Keratinocyte (primary cell): ENCODE measurements at regions not wholly inside any gene's neighbourhood (a gene's known extent, or its start where the extent isn't known, plus 50 kb on each side); places are given as distances from the start of the nearest gene placed in this dataset.

ENCODE experiments used
- DNase-seq: peaks from one replicate; pipeline ENCODE4 v3.0.0-alpha.2; 2011; ENCODE audit warnings: low read depth, missing footprints, low spot score
- FAIRE-seq: peaks from 2 replicates; lab custom pipeline; 2011; peaks lifted over from hg19 to GRCh38; lab: Jason Lieb, UNC
- H2AFZ ChIP-seq: 2 replicates; pipeline ENCODE4 v1.6.0; 2012; ENCODE audit warnings: low read length, control low read depth, inconsistent platforms; ENCODE audit not compliant: control insufficient read depth
- H3K27ac ChIP-seq: 2 replicates; pipeline ENCODE4 v1.5.1; 2011; ENCODE audit warnings: low read length; ENCODE audit not compliant: control insufficient read depth, insufficient read depth
- H3K27me3 ChIP-seq: 3 replicates; pipeline ENCODE4 v1.6.0; 2011; ENCODE audit warnings: low read length; ENCODE audit not compliant: control insufficient read depth, insufficient read depth; ENCODE audit errors: extremely low read depth
- H3K36me3 ChIP-seq, 2 experiments: 2 replicates in 1 of 2; 3 replicates in 1 of 2; pipeline ENCODE4 v1.5.1; 2011; ENCODE audit warnings: low read length in 2 of 2, mild to moderate bottlenecking in 1 of 2; ENCODE audit not compliant: control insufficient read depth in 2 of 2, insufficient read depth in 2 of 2; ENCODE audit errors: extremely low read depth in 1 of 2
- H3K4me1 ChIP-seq: 3 replicates; pipeline ENCODE4 v1.5.1; 2011; ENCODE audit warnings: low read length; ENCODE audit not compliant: control insufficient read depth, insufficient read depth; ENCODE audit errors: extremely low read depth
- H3K4me2 ChIP-seq: 3 replicates; pipeline ENCODE4 v1.6.0; 2011; ENCODE audit warnings: low read depth, low read length; ENCODE audit not compliant: control insufficient read depth, insufficient read depth; ENCODE audit errors: extremely low read depth
- H3K4me3 ChIP-seq, 3 experiments: fragments of 200-600 bp in 1 of 3; sonication (generic) in 1 of 3; 2 replicates in 2 of 3; 3 replicates in 1 of 3; pipeline ENCODE4 v1.5.1; 2011 to 2016; ENCODE audit warnings: low read length in 3 of 3, mild to moderate bottlenecking in 3 of 3, control low read depth in 2 of 3, inconsistent platforms in 1 of 3, low read depth in 1 of 3, mixed read lengths in 1 of 3, mixed run types in 1 of 3, moderate library complexity in 1 of 3; ENCODE audit not compliant: control insufficient read depth in 2 of 3, insufficient read depth in 2 of 3; ENCODE audit errors: extremely low read depth in 1 of 3
- H3K79me2 ChIP-seq: 2 replicates; pipeline ENCODE4 v1.6.0; 2012; ENCODE audit warnings: low read length; ENCODE audit not compliant: control insufficient read depth, insufficient read depth
- H3K9ac ChIP-seq: 3 replicates; pipeline ENCODE4 v1.6.0; 2011; ENCODE audit warnings: low read length; ENCODE audit not compliant: control insufficient read depth, insufficient read depth; ENCODE audit errors: extremely low read depth
- H3K9me1 ChIP-seq: 3 replicates; pipeline ENCODE4 v1.6.0; 2011; ENCODE audit warnings: low read length; ENCODE audit not compliant: control insufficient read depth, insufficient read depth; ENCODE audit errors: extremely low read depth
- H3K9me3 ChIP-seq: 2 replicates; pipeline ENCODE4 v1.5.1; 2012; ENCODE audit warnings: low read depth, low read length; ENCODE audit not compliant: control insufficient read depth
- H4K20me1 ChIP-seq: 3 replicates; pipeline ENCODE4 v1.6.0; 2011; ENCODE audit warnings: low read length; ENCODE audit not compliant: control insufficient read depth, insufficient read depth; ENCODE audit errors: extremely low read depth
- CTCF ChIP-seq, 3 experiments: IDR thresholded peaks in 1 of 3; conservative IDR thresholded peaks in 1 of 3; optimal IDR thresholded peaks in 1 of 3; 2 replicates in 2 of 3; 3 replicates in 1 of 3; pipeline versions ENCODE3 to v1.5.1; 2011; ENCODE audit warnings: low read length in 3 of 3, mild to moderate bottlenecking in 3 of 3, moderate library complexity in 2 of 3, control low read depth in 1 of 3, inconsistent platforms in 1 of 3; ENCODE audit not compliant: insufficient read depth in 2 of 3; ENCODE audit errors: extremely low read depth in 1 of 3
- EZH2 ChIP-seq: IDR thresholded peaks from one replicate; pipeline ENCODE4 v1.6.1; 2012; ENCODE audit warnings: inconsistent platforms, mild to moderate bottlenecking, low read length, moderate library complexity
- dilution Hi-C: fragments of 300-500 bp; cut with MboI; formaldehyde crosslinking; loops from one replicate; pipeline ENCODE4 v1.7.0; 2020; ENCODE audit warnings: low sequenced_read_pairs; ENCODE audit not compliant: extremely low pct_ligation_motif_present

GRCh38 chr1:5660141-5660935 is 331.9 kb downstream of the NPHP4 start:
- H3K27ac ChIP-seq, result no peak overlapping the region
- TF ChIP-seq CTCF (optimal IDR thresholded peaks at IDR 0.05 in 1 of 3, IDR thresholded peaks at IDR 0.05 in 1 of 3, conservative IDR thresholded peaks at IDR 0.05 in 1 of 3; ENCODE audit: extremely low read depth in 1 of 3, insufficient read depth in 2 of 3, low read length in 3 of 3), result no peak
- no peak for TF ChIP-seq EZH2
- H3K4me2 ChIP-seq, result no peak overlapping the region
- H4K20me1 ChIP-seq, result no peaks in the 10 kb centered on the region
- no peak overlapping the region for H2AFZ ChIP-seq
- dilution Hi-C loops, result no loop called here
- H3K36me3 ChIP-seq, result no peaks in the 10 kb centered on the region
- no peaks in the 10 kb centered on the region for H3K79me2 ChIP-seq
- peaks cover 9% of the 10 kb centered on the region for H3K4me1 ChIP-seq
- FAIRE-seq, result peak; percentile 61
- H3K27me3 ChIP-seq, result no peaks in the 10 kb centered on the region
- peak; percentile 69 for DNase-seq
- H3K9me3 ChIP-seq, result no peaks in the 10 kb centered on the region
- no peaks in the 10 kb centered on the region for H3K9me1 ChIP-seq
- H3K9ac ChIP-seq, result no peak overlapping the region
- no peak overlapping the region for H3K4me3 ChIP-seq

- no peak overlapping the region for H3K4me2 ChIP-seq
- no peaks in the 10 kb centered on the region for H3K9me1 ChIP-seq
- H2AFZ ChIP-seq, result no peak overlapping the region
- peaks cover 9% of the 10 kb centered on the region for H3K4me1 ChIP-seq
- H3K9me3 ChIP-seq, result no peaks in the 10 kb centered on the region
- no peak overlapping the region for H3K4me3 ChIP-seq
- dilution Hi-C loops, result no loop called here
- TF ChIP-seq EZH2 (no peak), CTCF (optimal IDR thresholded peaks at IDR 0.05 in 1 of 3, IDR thresholded peaks at IDR 0.05 in 1 of 3, conservative IDR thresholded peaks at IDR 0.05 in 1 of 3; ENCODE audit: extremely low read depth in 1 of 3, insufficient read depth in 2 of 3, low read length in 3 of 3) (no peak)
- H3K27ac ChIP-seq, result no peak overlapping the region
- FAIRE-seq (no peak), DNase-seq (no peak)
- H3K79me2 ChIP-seq, result no peaks in the 10 kb centered on the region
- no peaks in the 10 kb centered on the region for H3K27me3 ChIP-seq
- H4K20me1 ChIP-seq, result no peaks in the 10 kb centered on the region
- H3K9ac ChIP-seq, result no peak overlapping the region
- H3K36me3 ChIP-seq, result no peaks in the 10 kb centered on the region
These were observed 332.6 kb downstream of the NPHP4 start for GRCh38 chr1:5659606-5660005.
